GM21529 (cell line): ENCODE measurements at regions not wholly inside any gene's neighbourhood (a gene's known extent, or its start where the extent isn't known, plus 50 kb on each side); places are given as distances from the start of the nearest gene placed in this dataset.

Experiments used
- ATAC-seq: cut with Tn5 transposase; IDR thresholded peaks from one replicate; pipeline ENCODE4 v1.9.1; 2021; ENCODE audit not compliant: unreplicated experiment

DNA sequence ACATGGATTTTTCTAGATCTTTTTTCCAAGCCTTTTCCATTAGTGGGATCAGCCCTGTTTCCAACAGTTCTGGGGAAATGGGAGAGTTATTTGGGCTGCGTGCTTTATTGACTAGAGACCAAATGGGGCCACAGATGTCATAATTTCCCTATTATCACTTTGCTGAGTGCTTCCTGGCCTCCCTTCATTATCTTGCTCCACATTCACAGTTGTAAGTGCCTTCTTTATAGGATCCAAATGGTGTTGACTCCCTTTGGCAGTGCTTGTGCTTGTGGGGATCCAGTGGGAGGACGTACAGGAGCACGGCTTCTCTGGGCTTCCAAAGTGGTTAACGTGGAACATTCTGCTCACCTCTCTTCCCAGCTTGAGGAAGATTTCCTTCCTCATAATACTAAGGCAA, 141.0 kb upstream of the RMST start:
- no peak for ATAC-seq

- ATAC-seq, result no peak
Measured at GRCh38 chr12:97322388-97322787, 140.2 kb upstream of the RMST start.

GRCh38 chr12:97323154-97323553, 139.4 kb upstream of the RMST start:
- no peak for ATAC-seq

DNA sequence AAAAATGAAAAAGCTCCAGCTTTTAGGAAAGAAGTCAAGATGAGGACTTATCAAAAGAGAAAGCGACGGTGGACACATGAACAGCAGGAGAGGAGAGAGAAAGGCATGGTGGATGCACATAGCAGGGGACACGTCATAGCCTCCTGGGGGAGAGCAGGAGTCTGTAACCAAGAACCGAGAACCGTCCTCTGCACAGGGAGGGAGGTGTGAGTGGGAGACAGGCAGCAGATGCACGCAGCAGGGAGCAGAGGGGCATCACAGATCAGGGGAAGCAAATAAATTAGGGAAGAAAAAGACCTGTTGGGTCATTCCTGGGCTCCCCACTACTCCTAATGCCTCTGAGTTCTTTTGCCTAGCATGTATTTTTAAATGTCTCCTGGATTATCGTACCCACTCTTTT, 138.1 kb upstream of the RMST start:
- ATAC-seq, result no peak

- ATAC-seq, result no peak
Measured at GRCh38 chr12:97335115-97335514, 127.5 kb upstream of the RMST start.

DNA sequence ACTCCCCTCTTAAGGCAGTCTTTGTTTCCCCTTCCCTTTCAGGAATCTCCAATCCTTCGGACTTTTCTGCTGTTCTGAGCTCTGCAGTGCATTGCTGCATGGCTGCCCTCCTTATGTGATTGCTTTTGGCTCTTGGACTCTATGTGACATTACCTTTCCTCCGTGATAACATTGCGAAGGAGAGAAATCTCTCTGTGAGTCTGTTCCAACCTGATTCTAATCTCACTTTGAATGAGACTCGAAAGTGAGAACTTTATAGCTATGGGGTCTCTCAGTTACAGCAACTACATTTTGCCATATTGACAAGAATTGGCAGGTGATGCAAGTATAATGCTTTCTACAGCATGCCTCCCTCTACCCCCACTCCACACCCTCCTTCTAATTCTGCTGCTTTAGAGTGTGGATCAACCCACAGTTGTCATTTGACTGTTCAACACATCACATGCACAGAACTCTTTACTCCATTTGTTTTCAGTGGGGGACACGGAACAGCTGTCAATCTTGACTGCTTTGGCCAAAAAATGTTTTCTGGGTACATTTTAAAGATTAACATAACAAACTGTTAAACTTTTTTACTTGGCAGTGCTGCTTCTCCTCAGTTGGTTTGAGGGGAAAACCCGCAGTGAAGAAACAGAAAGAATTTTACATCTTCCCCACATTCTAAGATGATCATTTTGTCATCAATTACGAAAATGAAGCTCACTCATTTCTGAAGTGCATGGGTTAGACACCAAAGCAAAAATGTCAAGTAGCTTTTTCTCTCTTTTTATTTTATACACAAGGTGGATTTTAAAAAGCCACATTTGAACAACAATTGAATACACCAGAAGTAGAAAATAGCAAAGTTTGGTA, 125.5 kb upstream of the RMST start:
- ATAC-seq, result peak; percentile 67

GRCh38 chr12:97342130-97342529, 120.5 kb upstream of the RMST start:
- no peak for ATAC-seq

- ATAC-seq, result no peak
Measured at GRCh38 chr12:97347956-97348355, 114.6 kb upstream of the RMST start.

- ATAC-seq, result no peak
Measured at GRCh38 chr12:97358361-97358760, 104.2 kb upstream of the RMST start.

GRCh38 chr12:97359021-97359690, 103.4 kb upstream of the RMST start:
- ATAC-seq, result no peak

GRCh38 chr12:97363693-97364092, 98.9 kb upstream of the RMST start:
- no peak for ATAC-seq

DNA sequence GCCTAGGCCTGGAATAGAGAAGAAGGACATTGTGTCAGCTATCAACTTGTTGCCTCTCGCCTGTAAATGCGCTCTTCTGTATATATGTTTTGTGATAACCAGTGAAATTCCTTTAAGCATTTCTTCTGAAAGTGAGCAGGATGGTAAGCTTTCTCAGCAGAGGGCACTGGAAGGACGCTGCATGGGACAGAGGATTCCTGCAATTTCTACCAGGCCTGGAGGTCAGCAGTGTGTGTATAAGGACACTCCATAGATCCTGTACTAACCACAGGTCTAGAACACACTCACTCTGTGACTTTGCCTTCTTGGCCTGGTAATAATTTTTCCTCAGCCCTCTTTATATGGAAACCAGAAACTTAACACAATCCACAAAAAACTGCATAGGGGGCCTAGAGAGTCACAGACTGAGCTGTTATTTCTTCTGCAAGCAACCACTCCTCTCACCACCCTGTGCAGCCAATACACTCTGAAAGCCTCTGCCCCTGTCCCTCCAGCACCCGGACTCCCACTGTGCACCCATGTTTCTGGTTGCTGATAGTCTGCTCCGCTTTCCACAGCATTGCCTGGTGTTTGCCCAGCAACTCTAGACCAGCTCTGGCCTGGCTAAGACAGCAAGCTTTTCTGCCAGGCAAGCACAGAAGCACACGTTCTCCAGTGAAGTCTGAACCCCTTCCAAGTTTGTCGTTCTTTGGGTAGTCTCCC, 94.0 kb upstream of the RMST start:
- ATAC-seq, result no peak

GRCh38 chr12:97375310-97375709, 87.3 kb upstream of the RMST start:
- ATAC-seq, result peak; percentile 63

- ATAC-seq, result no peak
Measured at GRCh38 chr12:97380440-97380839, 82.2 kb upstream of the RMST start.

- ATAC-seq, result no peak
Measured at GRCh38 chr12:97385121-97385520, 77.5 kb upstream of the RMST start.

DNA sequence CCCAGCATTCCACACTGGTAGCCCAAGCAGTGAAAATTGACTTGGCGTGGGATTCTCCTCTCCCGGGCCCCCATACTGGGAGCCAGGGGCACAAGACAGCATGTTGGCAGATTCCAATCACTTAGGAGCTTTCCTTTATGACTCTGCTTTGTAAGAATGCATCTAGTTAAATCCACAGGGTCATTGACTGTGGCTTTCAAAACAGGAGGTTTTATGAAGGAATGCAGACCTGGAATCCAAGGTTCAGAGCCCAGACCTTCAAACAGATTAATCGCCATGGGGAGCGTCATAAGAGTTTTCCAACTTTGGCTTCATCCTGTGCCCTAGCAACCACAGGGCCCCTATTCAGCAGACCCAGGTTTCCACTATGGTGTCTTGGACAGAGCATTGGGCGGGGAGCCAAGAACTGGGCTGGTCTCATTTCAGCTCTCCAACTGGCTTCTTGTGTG, 76.4 kb upstream of the RMST start:
- no peak for ATAC-seq

DNA sequence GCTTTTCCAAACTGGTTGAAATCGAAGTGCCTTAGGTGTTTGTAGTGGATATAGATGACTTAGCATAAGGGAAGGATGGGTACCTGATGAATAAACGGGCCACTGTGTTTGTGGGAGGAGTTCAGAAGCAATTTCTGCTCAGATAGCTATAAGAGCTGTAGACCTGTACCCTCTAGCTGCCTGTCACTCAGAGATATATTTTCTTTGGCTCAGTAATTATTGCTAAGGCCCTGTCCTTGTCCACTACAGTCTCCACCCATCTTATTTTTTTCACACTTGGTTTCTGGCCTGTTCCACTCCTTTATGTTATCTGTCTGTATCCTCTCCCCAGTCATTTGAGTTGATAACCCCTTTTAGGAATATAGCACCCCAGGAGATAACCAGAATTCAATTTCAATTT, 74.8 kb upstream of the RMST start:
- no peak for ATAC-seq

DNA sequence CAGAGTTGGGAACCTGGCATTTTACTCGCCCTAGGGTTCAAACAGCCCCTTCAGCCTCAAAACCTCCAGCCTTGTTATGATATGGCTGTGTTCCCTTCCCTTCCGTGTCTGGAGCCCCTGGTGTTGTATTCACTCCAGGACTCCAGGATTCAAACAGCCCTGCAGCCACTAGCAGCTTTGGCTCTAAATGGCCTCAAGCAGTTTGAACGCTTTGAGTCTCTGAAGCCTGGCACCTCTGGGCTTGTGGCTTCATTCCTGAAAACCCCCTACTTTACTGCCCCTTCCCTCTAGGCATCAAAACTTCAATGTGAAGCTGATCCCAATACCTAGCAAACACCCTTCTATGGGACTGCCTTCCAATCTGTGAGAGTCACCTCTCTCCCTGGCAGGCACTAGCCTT, 67.9 kb upstream of the RMST start:
- ATAC-seq, result no peak

DNA sequence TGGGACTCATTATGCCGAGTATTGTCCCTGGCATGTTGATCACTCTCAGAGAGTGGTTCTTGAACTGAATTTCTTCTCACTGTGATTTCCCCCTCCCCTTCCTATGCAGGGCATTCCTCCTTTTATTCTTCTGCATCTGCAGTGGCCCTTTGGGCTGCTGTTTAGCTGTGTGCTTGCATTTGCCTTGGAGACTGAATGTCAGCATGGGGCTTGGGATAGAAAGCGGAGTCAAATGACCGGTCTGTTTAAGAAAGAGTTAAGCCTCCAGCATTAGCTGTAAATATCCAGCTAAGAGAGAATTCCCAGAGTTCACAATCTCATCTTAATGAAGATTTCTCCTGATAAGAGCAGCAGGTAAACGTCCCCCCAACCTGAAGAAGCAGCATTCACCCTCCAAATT, 65.6 kb upstream of the RMST start:
- ATAC-seq, result no peak

DNA sequence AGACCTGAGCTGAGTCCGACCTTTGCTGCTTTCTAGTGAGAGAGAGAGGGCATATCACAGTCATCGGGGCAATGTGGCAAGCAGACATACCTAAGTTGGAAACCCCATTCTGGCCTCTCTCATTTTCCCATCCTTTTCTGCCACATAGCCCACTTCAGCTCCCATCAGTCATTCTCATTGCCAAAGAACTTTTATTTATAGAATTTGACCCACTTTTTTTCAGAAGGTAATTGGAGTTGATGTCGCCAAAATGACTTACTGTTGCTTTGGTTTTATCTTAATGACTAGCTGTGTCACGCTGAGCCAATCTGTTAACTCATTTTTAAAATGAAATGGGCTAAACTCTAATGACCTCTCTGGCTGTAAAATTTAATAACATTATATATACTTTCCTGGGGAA, 63.9 kb upstream of the RMST start:
- ATAC-seq, result no peak

GRCh38 chr12:97404093-97404492, 58.5 kb upstream of the RMST start:
- peak; percentile 52 for ATAC-seq

- peak; percentile 94 for ATAC-seq
Measured at GRCh38 chr12:97404543-97404942, 58.1 kb upstream of the RMST start.
